K562 (cell line): ENCODE measurements at regions not wholly inside any gene's neighbourhood (a gene's known extent, or its start where the extent isn't known, plus 50 kb on each side); places are given as distances from the start of the nearest gene placed in this dataset.

ENCODE experiments used
- ATAC-seq: fragments of 200-7000 bp; cut with Tn5 transposase; 3 replicates; pipeline ENCODE4 v1.9.1; 2020; ENCODE audit warnings: moderate library complexity
- BruUV-seq: library from RNA; stranded (reverse); fragments of 400-500 nt; replicated peaks from 2 replicates; lab custom pipeline; 2021; lab: Mats Ljungman, UMichigan
- CTCF ChIA-PET: fragments of 300-600 bp; formaldehyde crosslinking; extraction: SDS; loops from one replicate; lab custom pipeline; 2021; ENCODE audit warnings: low intra/inter-chr PET ratio; lab: Yijun Ruan, JAX
- POLR2A ChIA-PET: fragments of 300-600, 350-650 bp; sonication (Branson Sonifier 250); formaldehyde crosslinking; extraction: SDS; loops from one replicate; lab custom pipeline; 2021; ENCODE audit warnings: antibody characterized with exemption, inconsistent platforms; lab: Yijun Ruan, JAX
- DNase-seq, 4 experiments: peaks; one replicate each; pipeline versions ENCODE4 v3.0.0 to v3.0.0-alpha.2; 2011 to 2018; ENCODE audit warnings: low spot score in 3 of 4, mixed read lengths in 3 of 4; ENCODE audit errors: extremely low read depth in 1 of 4
- FAIRE-seq: peaks from 2 replicates; lab custom pipeline; 2011; peaks lifted over from hg19 to GRCh38; lab: Jason Lieb, UNC
- H2AFZ ChIP-seq: 2 replicates; pipeline ENCODE4 v1.6.0; 2011; ENCODE audit warnings: low read depth, low read length, control low read depth, inconsistent platforms
- H3K27ac ChIP-seq: fragments of 200-600 bp; 3 replicates; pipeline ENCODE4 v1.8.0; 2011; ENCODE audit warnings: low read depth, mild to moderate bottlenecking, control low read depth, inconsistent platforms, low read length, moderate library complexity, mixed read lengths; ENCODE audit errors: extremely low read depth
- H3K27me3 ChIP-seq, 2 experiments: fragments of 300-600 bp in 1 of 2; 2 replicates in 1 of 2; 3 replicates in 1 of 2; pipeline versions ENCODE4 v1.6.0 to v1.8.0; 2011; ENCODE audit warnings: inconsistent platforms in 2 of 2, low read length in 2 of 2, mild to moderate bottlenecking in 1 of 2, mixed read lengths in 1 of 2, moderate library complexity in 1 of 2; ENCODE audit not compliant: control insufficient read depth in 2 of 2, insufficient read depth in 2 of 2
- H3K36me3 ChIP-seq: fragments of 300-600 bp; 3 replicates; pipeline ENCODE4 v1.8.0; 2011; ENCODE audit warnings: mild to moderate bottlenecking, low read length, inconsistent platforms; ENCODE audit not compliant: control insufficient read depth, insufficient read depth
- H3K4me1 ChIP-seq, 2 experiments: fragments of 200-600 bp in 1 of 2; replicated peaks in 1 of 2; 2 replicates in 1 of 2; 3 replicates in 1 of 2; pipeline versions ENCODE4 v1.5.1 to v1.8.0; 2011; ENCODE audit warnings: inconsistent platforms in 2 of 2, low read length in 2 of 2, mild to moderate bottlenecking in 1 of 2, mixed read lengths in 1 of 2, moderate library complexity in 1 of 2; ENCODE audit not compliant: control insufficient read depth in 2 of 2, insufficient read depth in 2 of 2
- H3K4me2 ChIP-seq: 2 replicates; pipeline ENCODE4 v1.6.1; 2011; ENCODE audit warnings: low read length, control low read depth, inconsistent platforms, mixed read lengths; ENCODE audit not compliant: insufficient read depth
- H3K4me3 ChIP-seq: fragments of 200-600 bp; sonication (generic), shearing (Covaris generic); 2 replicates; pipeline ENCODE4 v1.5.1; 2016; ENCODE audit warnings: control low read depth, inconsistent platforms
- H3K79me2 ChIP-seq: fragments of 200-600 bp; 3 replicates; pipeline ENCODE4 v1.8.0; 2011; ENCODE audit warnings: low read length, inconsistent platforms; ENCODE audit not compliant: control insufficient read depth, insufficient read depth
- H3K9ac ChIP-seq, 2 experiments: 2 replicates each; pipeline versions ENCODE4 v1.6.0 to v1.6.1; 2011; ENCODE audit warnings: low read depth in 2 of 2, low read length in 2 of 2, control low read depth in 1 of 2, inconsistent platforms in 1 of 2, mild to moderate bottlenecking in 1 of 2, mixed read lengths in 1 of 2; ENCODE audit not compliant: insufficient read depth in 1 of 2
- H3K9me1 ChIP-seq: one replicate; pipeline ENCODE4 v1.6.0; 2011; ENCODE audit warnings: inconsistent platforms, mild to moderate bottlenecking, low read length, moderate library complexity; ENCODE audit not compliant: control insufficient read depth, insufficient read depth
- H3K9me3 ChIP-seq: replicated peaks from 2 replicates; pipeline ENCODE4 v1.5.1; 2011; ENCODE audit warnings: low read depth, low read length, inconsistent platforms; ENCODE audit not compliant: control insufficient read depth, insufficient read depth
- H4K20me1 ChIP-seq: replicated peaks from 2 replicates; pipeline ENCODE4 v1.6.1; 2011; ENCODE audit warnings: low read length, inconsistent platforms, mixed read lengths; ENCODE audit not compliant: control insufficient read depth, insufficient read depth
- BRCA1 ChIP-seq, 2 experiments: fragments of 450-650 bp in 1 of 2; sonication (generic) in 1 of 2; formaldehyde crosslinking in 1 of 2; IDR thresholded peaks; 2 replicates each; pipeline versions ENCODE4 v1.5.0 to v1.6.1; 2017 to 2020; ENCODE audit warnings: mild to moderate bottlenecking in 1 of 2, missing genetic modification reagents in 1 of 2
- CBX3 ChIP-seq, 2 experiments: IDR thresholded peaks; 1 replicate in 1 of 2; 2 replicates in 1 of 2; pipeline ENCODE4 v1.6.1; 2012; ENCODE audit warnings: inconsistent platforms in 2 of 2, low read length in 2 of 2, borderline replicate concordance in 1 of 2, control low read depth in 1 of 2
- JUNB ChIP-seq: fragments of 450-650 bp; formaldehyde crosslinking; conservative IDR thresholded peaks from 2 replicates; pipeline ENCODE4 v1.4.0; 2020; ENCODE audit warnings: mild to moderate bottlenecking
- KAT8 ChIP-seq: fragments of 450-650 bp; IDR thresholded peaks from 2 replicates; pipeline ENCODE4 v1.6.1; 2016; ENCODE audit warnings: low read depth, mild to moderate bottlenecking
- MAX ChIP-seq: sonication (generic); formaldehyde crosslinking; IDR thresholded peaks from 2 replicates; pipeline ENCODE4 v1.9.0; 2022; ENCODE audit warnings: mild to moderate bottlenecking, missing genetic modification reagents
- NFE2L1 ChIP-seq: fragments of 450-650 bp; IDR thresholded peaks from 2 replicates; pipeline ENCODE4 v1.6.1; 2016; ENCODE audit warnings: missing genetic modification characterization, low read depth, mild to moderate bottlenecking, missing compliant biosample characterization, moderate library complexity, borderline replicate concordance
- POLR2AphosphoS2 ChIP-seq: IDR thresholded peaks from 2 replicates; pipeline ENCODE4 v1.6.1; 2012; ENCODE audit warnings: low read length, improper control_type of control experiment
- ZNF324 ChIP-seq: fragments of 250-450 bp; sonication (Bioruptor Pico); IDR thresholded peaks from 2 replicates; pipeline ENCODE4 v1.4.0; 2020; ENCODE audit warnings: mild to moderate bottlenecking
- ZNF584 ChIP-seq: fragments of 200-800 bp; sonication (Bioruptor generic); IDR thresholded peaks from 2 replicates; pipeline ENCODE4 v1.6.1; 2016; ENCODE audit warnings: low read depth, mild to moderate bottlenecking, missing genetic modification characterization, missing compliant biosample characterization
- ZNF586 ChIP-seq: fragments of 450-650 bp; formaldehyde crosslinking; conservative IDR thresholded peaks from 2 replicates; pipeline ENCODE4 v1.4.0; 2020; ENCODE audit warnings: mild to moderate bottlenecking, moderate library complexity
- WGBS: fragments of 100-300 bp; shearing (Covaris generic); methylation state at CpG from one replicate; pipeline ENCODE4 v1.1.6; 2016; ENCODE audit warnings: low coverage, mixed read lengths; ENCODE audit not compliant: insufficient coverage; ENCODE audit errors: missing lambda C conversion rate; 5-methylcytosine and 5-hydroxymethylcytosine counted together
- in situ Hi-C: fragments of 300-500 bp; cut with MboI; formaldehyde crosslinking; loops from 4 replicates; pipeline ENCODE4 v1.15.0; 2018; ENCODE audit warnings: inconsistent platforms, mixed read lengths
- intact Hi-C: fragments of 100-400 bp; cut with micrococcal nuclease; formaldehyde crosslinking; loops from 2 replicates; pipeline ENCODE4 v1.14.2; 2022
- TF ChIP-seq, protein P1 (sequence below): sonication (generic); formaldehyde crosslinking; IDR thresholded peaks from 2 replicates; pipeline ENCODE4 v1.8.1; 2023; ENCODE audit warnings: mild to moderate bottlenecking, missing genetic modification reagents
- TF ChIP-seq, protein P2 (sequence below), 2 experiments: fragments of 450-650 bp in 1 of 2; sonication (generic) in 1 of 2; formaldehyde crosslinking in 1 of 2; IDR thresholded peaks in 1 of 2; conservative IDR thresholded peaks in 1 of 2; 2 replicates each; pipeline versions ENCODE4 v1.6.1 to v1.8.1; 2016 to 2023; ENCODE audit warnings: mild to moderate bottlenecking in 2 of 2, moderate library complexity in 2 of 2, inconsistent platforms in 1 of 2, missing genetic modification reagents in 1 of 2

DNA sequence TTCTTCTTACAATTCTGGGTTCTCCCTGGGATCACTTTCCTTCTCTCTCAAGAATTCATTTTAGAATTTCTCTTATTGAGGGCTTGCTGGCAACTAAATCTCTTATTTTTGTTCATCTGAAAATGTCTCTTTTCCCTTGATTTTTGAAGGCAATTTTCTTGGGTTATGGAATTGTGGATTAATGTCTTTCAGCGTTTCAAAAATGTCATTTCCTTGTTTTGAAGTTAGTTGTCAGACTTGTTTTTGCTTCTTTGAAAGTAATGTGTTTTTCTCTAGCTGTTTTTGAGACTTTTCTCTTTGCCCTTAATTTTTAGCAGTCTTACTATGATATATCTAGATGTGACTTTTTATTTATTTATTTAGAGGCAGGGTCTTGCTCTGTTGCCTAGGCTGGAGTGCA lies 205.7 kb downstream of the CHIC2 start:
- no peak overlapping the region for H2AFZ ChIP-seq
- BruUV-seq, result no TSS peak
- no peaks in the 10 kb centered on the region for H3K9me1 ChIP-seq
- DNase-seq, result no peak
- H3K9ac ChIP-seq, result no peak overlapping the region
- no peak overlapping the region for H3K4me2 ChIP-seq
- no peaks in the 10 kb centered on the region for H4K20me1 ChIP-seq
- H3K36me3 ChIP-seq, result no peaks in the 10 kb centered on the region
- 0% methylated on average over 1 of the region's 1 CpG for WGBS
- intact Hi-C loops, result no loop called here
- no peaks in the 10 kb centered on the region for H3K4me1 ChIP-seq
- TF ChIP-seq POLR2AphosphoS2 (no peak), BRCA1 (IDR thresholded peaks at IDR 0.05) (no peak), BRCA1 (CRISPR knock-in tag; IDR thresholded peaks at IDR 0.05) (no peak)
- H3K9me3 ChIP-seq, result no peaks in the 10 kb centered on the region
- in situ Hi-C loops, result no loop called here
- no peaks in the 10 kb centered on the region for H3K79me2 ChIP-seq
- CTCF ChIA-PET, result no interaction called here
- no peak overlapping the region for H3K27ac ChIP-seq
- no peak overlapping the region for H3K4me3 ChIP-seq
- ATAC-seq, result no peak
- no peak for FAIRE-seq
- POLR2A ChIA-PET, result no interaction called here
- no peaks in the 10 kb centered on the region for H3K27me3 ChIP-seq

GRCh38 chr4:53855581-53856250 lies 208.7 kb downstream of the CHIC2 start:
- in situ Hi-C loops, result no loop called here
- no peaks in the 10 kb centered on the region for H3K4me1 ChIP-seq
- no TSS peak for BruUV-seq
- no peaks in the 10 kb centered on the region for H3K27me3 ChIP-seq
- no peaks in the 10 kb centered on the region for H3K79me2 ChIP-seq
- DNase-seq (no peak), FAIRE-seq (no peak), ATAC-seq (no peak)
- H3K4me2 ChIP-seq, result no peak overlapping the region
- CTCF ChIA-PET, result no interaction called here
- no peaks in the 10 kb centered on the region for H3K9me3 ChIP-seq
- POLR2A ChIA-PET, result no interaction called here
- no peaks in the 10 kb centered on the region for H4K20me1 ChIP-seq
- H2AFZ ChIP-seq, result no peak overlapping the region
- intact Hi-C loops, result no loop called here
- no peak overlapping the region for H3K9ac ChIP-seq
- H3K27ac ChIP-seq, result no peak overlapping the region
- no peaks in the 10 kb centered on the region for H3K9me1 ChIP-seq
- no peak overlapping the region for H3K4me3 ChIP-seq
- no peaks in the 10 kb centered on the region for H3K36me3 ChIP-seq
- WGBS, result 2% methylated on average over 6 of the region's 6 CpGs
- TF ChIP-seq NFE2L1 (tag) (no peak), KAT8 (no peak), MAX (CRISPR knock-in tag) (no peak), ZNF584 (CRISPR knock-in tag) (no peak), CBX3 (IDR thresholded peaks at IDR 0.05; ENCODE audit: borderline replicate concordance in 1 of 2, low read length in 2 of 2) (no peak), ZNF586 (no peak), JUNB (no peak), ZNF324 (CRISPR knock-in tag) (no peak)
- TF ChIP-seq, protein P1, sequence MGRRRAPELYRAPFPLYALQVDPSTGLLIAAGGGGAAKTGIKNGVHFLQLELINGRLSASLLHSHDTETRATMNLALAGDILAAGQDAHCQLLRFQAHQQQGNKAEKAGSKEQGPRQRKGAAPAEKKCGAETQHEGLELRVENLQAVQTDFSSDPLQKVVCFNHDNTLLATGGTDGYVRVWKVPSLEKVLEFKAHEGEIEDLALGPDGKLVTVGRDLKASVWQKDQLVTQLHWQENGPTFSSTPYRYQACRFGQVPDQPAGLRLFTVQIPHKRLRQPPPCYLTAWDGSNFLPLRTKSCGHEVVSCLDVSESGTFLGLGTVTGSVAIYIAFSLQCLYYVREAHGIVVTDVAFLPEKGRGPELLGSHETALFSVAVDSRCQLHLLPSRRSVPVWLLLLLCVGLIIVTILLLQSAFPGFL (CRISPR knock-in tag), result no peak
- TF ChIP-seq, protein P2, sequence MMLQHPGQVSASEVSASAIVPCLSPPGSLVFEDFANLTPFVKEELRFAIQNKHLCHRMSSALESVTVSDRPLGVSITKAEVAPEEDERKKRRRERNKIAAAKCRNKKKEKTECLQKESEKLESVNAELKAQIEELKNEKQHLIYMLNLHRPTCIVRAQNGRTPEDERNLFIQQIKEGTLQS (IDR thresholded peaks at IDR 0.05), result no peak
- TF ChIP-seq, protein P2 (CRISPR knock-in tag; conservative IDR thresholded peaks at IDR 0.05), result no peak
